NCI-H2029 (cell line): ENCODE measurements at regions not wholly inside any gene's neighbourhood (a gene's known extent, or its start where the extent isn't known, plus 50 kb on each side); places are given as distances from the start of the nearest gene placed in this dataset.

Experiments
- DNase-seq: peaks from one replicate; lab custom pipeline; 2025; lab: John Stamatoyannopoulos, UW

DNA sequence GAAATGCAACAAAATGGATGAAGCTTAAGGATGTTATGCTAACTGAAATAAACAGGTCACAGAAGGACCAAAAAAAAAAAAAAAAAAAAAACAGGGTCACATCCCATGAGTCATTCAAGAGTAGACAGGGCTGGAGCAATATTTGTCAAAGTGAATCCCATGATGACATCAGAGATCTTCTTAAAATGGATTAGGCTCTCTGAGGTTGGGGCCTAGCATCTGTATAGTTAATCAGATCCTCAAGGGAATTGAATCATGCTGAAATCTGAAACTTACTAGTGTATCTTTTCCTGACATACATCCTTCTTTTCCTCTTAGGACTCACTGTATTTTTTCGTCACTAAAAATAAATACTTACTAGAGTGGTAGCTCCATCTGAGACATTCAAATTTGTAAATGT is 380.6 kb upstream of the NXPH2 start:
- DNase-seq, result no peak

DNA sequence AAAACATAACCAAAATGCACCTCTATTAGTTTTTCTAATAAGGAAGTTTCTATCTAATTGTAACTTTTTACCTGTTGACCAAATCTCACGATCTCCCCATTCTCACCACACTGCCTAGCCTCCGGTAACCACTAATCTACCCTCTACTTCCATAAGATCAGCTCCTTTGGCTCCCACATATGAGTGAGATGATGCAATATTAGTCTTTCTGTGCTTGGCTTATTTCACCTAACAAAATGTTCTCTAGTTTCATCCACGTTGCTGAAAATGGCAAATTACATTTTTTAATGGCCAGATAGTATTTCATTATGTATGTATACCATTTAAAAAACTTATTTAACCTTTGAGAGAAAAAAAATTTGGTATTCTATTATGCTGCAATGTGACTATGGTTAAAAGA is 379.0 kb upstream of the NXPH2 start:
- no peak for DNase-seq

DNA sequence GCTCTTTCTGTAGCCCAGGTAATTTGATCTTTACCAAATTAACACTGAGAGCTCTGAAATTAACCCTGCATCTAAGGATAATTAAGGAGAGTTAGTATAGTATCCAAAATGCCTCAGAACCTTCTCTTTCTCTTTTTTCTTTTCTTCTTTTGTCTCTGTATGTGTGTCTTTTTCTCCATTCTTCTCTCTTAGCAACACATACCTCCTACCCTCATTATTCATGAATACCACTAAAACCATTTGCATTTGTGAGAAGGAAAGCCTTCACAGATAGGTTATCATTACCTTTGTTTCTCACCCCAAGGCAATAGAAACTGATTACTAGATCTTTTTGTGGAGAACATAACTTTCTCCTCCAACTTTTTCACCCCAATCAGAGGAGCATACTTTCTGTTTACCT is 376.5 kb upstream of the NXPH2 start:
- DNase-seq, result no peak

DNA sequence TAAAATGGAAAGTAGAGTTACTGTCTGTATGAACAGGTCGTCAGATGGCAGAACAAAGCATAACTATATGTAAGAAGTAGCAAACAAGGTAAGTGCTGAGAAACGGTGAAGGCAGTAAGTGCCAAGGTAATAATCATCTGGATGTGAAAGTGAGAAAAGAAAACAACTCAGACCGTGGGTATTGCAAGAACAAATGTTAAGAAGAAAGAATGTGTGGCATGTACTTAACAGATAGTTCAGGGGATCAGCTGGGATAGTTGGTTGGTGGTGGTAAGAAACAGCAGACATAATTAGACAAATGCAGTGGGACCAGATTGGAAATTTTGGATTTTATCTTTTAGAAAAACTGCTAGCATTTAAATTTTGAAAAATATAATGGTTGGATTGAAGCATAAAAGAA is 375.8 kb upstream of the NXPH2 start:
- no peak for DNase-seq

DNA sequence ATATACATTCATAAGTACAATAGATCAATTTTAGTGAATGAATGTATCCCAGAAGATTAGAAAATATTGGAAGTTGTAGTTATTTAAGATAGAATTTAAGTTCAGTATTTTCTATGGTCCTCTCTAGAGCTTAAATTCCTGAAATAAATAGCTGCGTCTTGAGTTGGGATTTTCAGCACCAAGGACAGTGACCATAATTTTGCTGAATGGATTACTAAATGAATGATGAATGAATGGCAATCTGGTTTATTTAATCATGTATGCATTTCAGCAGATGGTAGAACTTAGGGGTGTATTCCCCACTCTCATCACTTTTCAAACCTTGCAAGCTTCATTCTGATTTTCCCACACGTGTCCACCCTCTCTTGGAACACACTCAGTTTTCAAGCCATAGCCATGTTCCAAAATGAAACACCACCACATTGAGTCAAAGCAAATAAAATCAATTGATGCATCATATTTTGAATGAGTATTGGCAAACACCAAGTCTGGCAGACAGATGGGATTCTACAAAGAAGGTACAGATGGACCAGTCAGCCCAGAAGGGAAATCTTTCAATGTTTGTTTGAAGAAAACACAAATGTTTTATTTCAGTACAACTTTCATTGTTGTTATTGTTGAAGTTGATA is 362.2 kb upstream of the NXPH2 start:
- no peak for DNase-seq

DNA sequence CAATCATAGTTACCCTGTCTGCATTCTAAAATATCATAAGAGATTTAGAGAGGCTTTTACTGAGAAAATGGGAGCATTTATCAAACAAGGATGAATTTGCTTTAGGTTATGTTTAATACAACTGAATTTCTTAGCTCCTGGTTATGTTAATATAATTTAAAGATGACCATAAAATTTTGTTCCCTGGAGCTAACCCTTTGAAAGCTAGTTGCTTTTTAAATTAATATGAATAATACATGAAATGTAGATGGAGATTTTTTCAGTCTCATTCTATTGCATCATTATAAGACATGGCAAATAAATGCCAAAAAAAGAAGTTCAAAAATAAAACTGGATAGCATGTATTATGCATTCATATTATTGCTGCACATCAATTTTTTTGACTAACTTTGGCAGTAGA is 344.1 kb upstream of the NXPH2 start:
- no peak for DNase-seq

DNA sequence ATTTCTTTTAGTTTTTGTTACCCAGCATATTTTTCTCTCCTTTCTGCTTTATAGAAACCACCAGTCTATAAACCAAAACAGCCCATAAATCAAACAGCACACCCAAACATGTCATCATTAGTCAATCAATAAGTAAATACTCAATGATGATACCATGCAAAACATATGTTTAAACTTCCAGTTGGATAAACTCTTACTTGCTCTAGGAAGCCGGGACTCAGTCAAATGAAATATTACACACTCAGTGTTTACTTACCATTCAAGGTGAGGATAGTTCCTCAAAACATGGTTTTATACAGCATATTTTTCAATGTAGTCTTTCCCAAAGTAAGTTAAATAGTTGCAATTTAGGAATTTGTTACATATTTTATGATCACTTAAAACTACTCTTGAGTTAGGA is 343.6 kb upstream of the NXPH2 start:
- no peak for DNase-seq

DNA sequence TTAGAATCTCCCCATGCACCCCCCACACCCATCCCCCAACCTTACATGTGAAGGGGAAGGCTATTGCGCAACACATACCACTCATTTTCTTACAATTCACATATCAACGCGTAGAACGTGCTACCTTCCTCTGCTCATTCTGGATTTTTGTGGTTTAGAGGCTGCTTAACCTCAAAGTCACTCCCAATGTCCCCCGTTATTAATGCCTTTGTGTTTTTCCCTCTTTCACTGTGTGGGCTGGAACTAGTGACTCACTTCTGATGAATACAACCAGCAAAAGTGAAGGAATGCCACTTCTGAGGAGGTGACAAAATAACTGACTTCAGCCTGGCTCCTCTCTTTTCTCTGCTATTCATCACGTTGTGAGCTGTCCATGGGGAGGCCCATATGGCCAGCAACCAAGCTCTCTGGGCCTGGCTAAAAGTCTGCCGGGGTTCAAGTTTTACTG is 342.5 kb upstream of the NXPH2 start:
- DNase-seq, result no peak

DNA sequence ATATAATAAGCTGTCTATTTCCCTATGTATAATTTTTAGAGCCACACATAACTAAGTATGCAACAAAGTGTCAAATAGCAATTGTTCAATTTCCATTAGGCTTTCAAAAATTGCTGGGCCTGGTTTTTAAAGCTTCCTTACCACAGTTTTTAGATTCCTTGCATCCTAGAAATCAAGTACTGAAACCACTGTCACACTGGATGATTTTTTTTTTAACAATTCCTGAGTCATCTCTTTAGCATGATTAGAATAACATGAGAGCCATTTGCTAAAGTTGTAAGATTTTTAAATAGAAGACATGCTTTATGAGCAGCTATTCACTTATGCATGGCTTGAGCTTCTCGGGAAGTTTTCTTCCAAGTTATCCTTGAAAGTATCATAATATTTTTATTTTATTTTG is 319.5 kb upstream of the NXPH2 start:
- no peak for DNase-seq

DNA sequence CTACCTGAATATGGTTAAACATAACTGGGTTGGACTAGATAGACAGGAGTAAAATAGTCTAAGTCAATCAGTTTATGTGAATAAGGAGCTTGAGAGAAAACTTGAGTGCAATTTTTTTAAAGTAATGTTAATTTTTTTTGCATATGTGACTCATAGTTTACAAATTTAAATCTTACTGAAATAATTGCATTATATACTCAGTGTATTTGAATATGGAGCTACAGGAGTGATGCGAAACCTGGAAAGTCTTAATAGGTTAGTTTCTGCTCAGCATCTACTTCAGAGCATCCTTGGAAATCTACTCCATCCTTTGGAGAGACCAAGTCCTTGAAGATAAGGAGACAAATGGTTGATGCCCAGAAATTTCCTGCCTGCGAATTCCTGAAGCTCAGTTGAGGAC is 318.8 kb upstream of the NXPH2 start:
- no peak for DNase-seq

DNA sequence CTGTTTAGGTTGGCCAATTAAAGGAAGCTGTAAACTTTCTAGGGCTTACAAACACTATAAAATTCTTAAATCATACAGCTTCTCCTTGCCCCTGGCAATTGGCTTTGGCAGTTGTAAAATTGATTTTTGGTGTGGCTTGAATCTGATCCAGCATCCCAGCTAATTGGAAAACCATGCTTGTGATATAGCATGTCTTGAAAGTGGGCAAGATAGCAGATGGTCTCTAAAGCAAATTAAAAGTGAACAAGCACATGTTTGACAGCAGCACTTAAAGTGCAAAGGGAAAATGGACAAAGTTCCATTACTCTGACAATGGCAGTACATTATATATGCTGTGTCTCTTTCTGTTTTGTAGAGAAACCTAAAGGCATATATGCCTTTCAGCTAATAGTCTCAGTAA is 302.9 kb upstream of the NXPH2 start:
- no peak for DNase-seq

DNA sequence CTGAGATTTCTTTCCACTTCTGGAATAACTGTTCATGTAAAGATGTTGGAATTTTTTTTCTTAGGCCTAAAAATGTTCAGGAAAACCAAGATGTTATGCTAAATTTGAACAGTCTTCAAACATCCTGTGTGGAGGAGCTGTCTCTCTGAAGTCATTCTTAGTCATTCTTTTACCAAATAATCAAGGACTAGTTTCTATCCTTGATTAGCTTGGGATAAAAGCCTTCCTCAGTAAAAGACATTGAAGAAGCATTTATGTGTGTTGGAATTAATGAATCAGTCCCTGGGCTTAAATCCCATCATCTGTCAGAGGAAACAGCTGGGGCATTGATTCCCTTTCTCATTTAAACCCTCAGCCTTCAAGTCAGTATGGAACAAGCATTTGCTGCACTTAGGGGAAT is 300.1 kb upstream of the NXPH2 start:
- no peak for DNase-seq

DNA sequence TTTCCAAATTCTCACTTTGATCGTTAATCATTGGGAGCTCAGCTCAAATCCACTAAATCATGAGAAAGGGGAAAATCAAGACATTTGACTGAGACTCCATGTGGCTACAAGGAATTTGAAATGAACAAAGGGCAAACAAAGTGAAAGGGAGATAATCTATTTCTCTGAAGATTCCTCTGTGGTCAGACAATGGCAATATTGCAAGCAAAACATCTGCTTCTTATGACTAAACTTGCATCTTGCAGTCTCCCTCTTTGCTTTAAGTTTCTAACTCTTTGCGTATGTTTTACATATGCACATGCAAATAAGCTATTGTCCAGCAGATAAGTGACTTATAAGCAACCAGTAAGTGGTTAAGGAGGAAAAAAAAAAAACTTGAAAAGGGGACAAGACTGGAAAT is 299.1 kb upstream of the NXPH2 start:
- no peak for DNase-seq

DNA sequence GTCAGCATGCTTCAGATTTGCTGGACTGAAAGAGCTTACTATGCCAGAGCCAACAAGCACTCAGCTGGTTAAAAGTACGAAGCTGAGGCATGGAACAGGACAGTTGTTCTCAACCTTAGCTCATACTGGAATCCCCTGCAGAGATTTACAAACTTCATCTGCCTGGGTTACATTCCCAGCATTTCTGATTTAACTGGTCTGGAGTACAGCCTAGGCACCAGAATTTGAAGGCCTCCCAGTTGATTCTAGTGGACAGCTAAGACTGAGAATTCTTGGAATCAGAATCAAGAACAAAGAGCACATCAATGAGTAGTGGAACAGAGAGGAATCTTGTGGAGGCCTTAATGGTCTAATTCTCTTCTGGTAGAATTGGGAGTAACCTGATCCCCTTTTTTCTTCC is 298.2 kb upstream of the NXPH2 start:
- DNase-seq, result no peak

DNA sequence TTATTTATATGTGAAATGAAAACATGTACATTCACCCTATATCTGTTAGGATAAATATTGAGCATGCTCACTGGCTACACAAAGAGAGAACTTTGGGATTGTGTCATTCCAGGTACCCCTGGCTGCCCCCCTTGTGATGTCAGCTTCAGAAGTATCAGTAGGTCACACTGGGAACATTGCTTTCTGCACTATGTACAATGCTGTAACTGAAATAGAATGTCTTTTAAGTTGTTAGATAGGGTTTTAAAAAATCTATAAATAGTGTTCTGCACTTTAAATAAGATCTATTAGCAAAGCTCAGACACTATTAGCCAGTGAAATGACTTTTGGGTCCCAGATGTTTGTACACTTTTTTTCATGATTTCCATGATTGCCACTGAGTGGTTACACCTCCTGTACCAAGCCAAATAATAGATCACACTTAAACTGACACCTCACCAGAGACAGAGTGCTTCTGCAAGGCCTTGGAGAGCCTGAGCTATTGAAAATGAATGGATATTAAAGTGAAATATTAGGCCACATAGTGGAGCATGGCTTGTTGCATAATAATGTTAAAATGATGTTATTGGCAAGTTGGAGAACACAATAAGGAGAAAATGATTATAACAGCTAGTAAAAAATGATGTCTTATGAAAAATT is 297.0 kb upstream of the NXPH2 start:
- DNase-seq, result no peak

DNA sequence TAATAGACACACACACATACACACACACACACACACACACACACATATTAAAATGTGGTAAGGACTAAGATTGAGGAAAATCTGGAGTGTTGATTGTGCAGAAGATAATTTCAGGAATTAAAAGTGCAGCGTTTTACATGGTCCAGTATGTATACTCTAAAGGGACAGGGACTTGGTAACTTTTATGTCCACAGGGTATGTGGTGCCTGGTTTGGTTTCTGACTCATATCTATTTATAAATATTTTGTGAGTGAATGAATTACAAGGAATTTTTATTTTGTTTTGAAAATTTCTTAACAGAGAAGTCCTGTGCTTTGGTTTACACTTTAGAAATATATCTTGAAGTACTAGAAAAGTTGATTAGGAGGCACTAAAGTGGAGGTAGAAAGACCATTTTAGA is 287.7 kb upstream of the NXPH2 start:
- DNase-seq, result no peak

DNA sequence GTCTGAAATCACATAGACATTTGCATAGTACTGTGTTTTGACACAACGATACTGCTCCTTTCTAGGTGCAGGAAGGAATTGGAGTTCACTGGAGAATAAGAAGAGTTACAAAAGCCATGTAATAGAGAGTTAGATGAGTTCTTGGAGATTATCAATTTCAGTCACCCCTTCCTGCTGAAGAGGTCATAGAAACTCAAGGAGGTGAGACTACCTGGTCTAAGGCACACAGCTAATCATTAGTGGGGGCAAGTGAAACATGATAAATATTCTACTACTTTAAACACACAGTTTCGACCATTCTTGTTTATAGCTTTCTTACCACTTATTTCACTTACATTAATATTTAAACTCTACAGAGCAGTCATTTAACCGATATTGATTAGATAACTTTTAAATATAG is 286.9 kb upstream of the NXPH2 start:
- DNase-seq, result no peak

DNA sequence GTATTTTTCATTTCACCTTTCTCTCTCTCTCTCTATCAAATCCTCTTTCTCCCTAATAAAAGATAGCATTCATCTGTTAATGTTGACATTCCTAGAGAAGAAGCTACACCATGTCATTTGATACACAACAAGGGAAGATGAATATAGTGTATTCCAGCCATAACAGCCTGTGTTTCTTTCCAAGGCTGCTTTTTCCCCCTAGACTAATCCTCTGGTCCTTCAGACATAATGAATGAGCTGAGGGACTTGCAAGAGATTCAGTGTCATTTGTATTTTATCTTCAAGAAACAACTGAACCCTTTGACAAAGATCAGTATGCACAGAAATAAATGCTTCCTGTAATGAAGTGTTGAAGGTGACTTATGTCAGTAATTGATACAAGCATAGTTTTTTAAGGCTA is 284.0 kb upstream of the NXPH2 start:
- DNase-seq, result no peak

DNA sequence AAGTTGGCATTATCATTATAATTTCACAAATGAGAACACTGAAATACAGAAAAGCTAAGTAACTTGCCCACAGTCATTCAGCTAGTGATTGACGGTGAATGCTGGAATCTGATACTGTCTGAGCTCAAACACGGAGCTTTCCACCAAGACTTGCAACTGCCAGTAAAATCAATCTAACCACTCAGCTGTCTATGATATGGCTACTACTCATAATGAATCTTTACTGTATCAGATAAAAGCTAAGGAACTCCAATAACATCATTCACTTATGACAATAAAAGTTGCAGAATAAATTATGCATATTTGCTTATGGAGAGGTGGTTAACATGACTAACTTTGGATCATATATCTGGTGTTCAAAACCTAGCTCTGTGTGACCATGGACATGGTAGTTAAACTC is 279.4 kb upstream of the NXPH2 start:
- no peak for DNase-seq

DNA sequence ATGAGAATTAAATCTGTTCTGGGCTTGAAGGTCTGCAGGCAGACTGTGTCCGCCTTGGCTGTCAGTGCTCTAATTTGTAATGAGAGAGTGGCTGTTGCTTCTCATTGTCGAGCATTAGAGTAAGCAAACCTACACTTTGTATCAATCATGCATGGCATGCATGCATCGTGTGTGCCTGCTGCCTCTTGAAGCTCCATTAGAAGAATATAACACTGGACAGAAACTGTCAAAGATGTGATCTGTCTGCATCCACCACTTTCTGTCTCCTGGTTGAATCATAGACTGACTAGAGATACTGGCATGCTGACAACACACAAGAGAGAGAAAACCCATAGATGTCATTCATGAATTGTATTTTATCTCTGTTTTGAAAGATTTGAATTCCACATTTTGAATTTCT is 275.0 kb upstream of the NXPH2 start:
- no peak for DNase-seq

DNA sequence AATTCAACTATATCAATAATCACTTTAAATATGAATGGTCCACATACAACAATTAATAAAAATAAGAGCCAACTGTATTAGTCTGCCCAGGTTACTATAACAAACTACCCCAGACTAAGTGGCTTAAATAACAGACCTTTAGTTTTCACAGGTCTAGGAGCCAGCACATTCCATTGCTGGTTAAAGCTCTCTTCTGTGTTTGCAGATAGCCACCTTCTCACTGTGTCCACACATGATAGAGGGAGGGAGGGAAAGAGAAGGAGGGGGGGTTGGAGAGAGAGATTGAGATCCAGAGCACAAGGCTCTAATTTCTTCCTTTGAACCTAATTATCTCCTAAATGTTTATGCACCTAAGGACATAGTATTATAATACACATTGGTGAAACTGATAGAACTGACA is 267.8 kb upstream of the NXPH2 start:
- no peak for DNase-seq

DNA sequence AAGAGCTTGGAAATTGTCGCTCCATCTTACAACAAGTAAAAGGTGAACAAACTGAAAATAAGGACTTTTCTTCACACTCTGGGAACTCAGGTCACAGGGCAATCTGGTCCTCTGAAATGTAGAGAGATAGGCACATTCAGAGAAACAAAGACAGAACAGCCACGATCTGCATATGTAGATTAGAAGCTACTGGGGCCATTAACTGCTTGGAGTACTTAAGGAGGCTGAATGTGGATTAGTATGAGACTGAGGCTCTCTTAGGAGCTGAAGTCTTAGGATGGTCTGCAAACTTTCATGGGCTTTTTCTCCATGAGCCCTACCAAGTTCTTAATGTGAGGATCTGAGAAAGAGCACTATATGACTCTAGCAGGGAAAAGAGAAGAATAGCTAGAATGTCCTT is 265.3 kb upstream of the NXPH2 start:
- DNase-seq, result no peak

DNA sequence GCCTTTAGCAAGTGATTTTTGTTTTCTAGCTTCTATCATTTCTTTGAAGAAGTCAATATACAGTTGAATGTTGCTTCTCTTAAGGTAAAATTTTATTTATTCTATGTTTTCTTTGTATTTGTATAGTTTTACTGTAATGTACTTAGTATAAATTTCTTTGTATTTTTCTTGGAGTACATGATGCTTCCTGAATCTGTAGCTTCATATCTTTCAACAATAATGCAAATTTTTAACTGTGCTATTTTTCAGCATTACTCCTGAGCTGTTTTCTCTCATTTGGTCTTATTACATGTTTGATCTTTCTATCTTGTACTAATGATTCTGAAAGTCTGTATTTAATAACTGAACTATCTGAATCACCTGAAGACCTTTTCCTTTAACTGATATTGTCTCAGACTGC is 253.9 kb upstream of the NXPH2 start:
- no peak for DNase-seq

DNA sequence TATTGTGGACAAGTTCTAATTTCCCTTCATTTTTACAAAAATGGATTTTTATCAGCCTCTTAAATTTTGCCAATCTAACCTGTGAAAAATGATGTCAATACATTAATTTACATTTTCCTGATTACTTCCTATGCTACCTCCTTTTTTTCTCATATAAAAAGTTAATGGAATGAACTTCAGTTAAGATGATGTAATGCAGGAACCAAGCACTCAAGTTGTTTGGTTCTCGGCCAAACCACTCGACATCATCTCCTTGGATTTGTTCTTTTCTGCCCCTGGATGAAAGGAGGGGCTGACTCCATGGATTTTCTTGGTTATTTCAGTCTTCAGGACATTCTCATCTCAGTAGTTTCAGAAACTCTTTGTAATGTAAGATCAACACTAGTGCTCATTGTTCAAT is 253.1 kb upstream of the NXPH2 start:
- DNase-seq, result no peak
